IPS DF 6.9 (cell line): ENCODE measurements at regions not wholly inside any gene's neighbourhood (a gene's known extent, or its start where the extent isn't known, plus 50 kb on each side); places are given as distances from the start of the nearest gene placed in this dataset.
"Not testable (repeated sequence)": the region's sequence is repeated elsewhere in the genome, so short reads cannot be mapped to it uniquely, and the experiment has no call there.

Source experiments
- DNase-seq: peaks from one replicate; pipeline ENCODE4 v3.0.0-alpha.2; 2013; ENCODE audit warnings: low read depth, low spot score
- H3K27ac ChIP-seq: one replicate; pipeline ENCODE4 v1.5.1; 2013; ENCODE audit warnings: low read length, control low read depth
- H3K27me3 ChIP-seq: 2 replicates; pipeline ENCODE4 v1.6.1; 2013; ENCODE audit warnings: mild to moderate bottlenecking, low read length; ENCODE audit not compliant: control insufficient read depth, insufficient read depth
- H3K36me3 ChIP-seq: 2 replicates; pipeline ENCODE4 v1.6.1; 2013; ENCODE audit warnings: low read length; ENCODE audit not compliant: control insufficient read depth, insufficient read depth
- H3K4me1 ChIP-seq: 2 replicates; pipeline ENCODE4 v1.6.1; 2013; ENCODE audit warnings: low read length; ENCODE audit not compliant: control insufficient read depth, insufficient read depth
- H3K4me3 ChIP-seq: 2 replicates; pipeline ENCODE4 v1.5.1; 2013; ENCODE audit warnings: mild to moderate bottlenecking, low read length
- H3K9me3 ChIP-seq: 2 replicates; pipeline ENCODE4 v1.6.1; 2013; ENCODE audit warnings: low read length, inconsistent platforms; ENCODE audit not compliant: control insufficient read depth, insufficient read depth
- WGBS: extraction: QIAGEN DNeasy Blood & Tissue Kit; methylation state at CpG from one replicate; pipeline ENCODE4 v1.1.7; 2013; ENCODE audit warnings: mixed read lengths, missing lambda C conversion rate; ENCODE audit not compliant: insufficient read length, insufficient coverage; 5-methylcytosine and 5-hydroxymethylcytosine counted together

GRCh38 chr4:57764856-57765255, 654.7 kb upstream of the IGFBP7 start:
- H3K4me3 ChIP-seq: no peak overlapping the region
- H3K36me3 ChIP-seq: no peaks in the 10 kb centered on the region
- H3K27ac ChIP-seq: no peak overlapping the region
- no CpG with 5 or more reads among the region's 5 CpGs for WGBS
- H3K27me3 ChIP-seq: no peaks in the 10 kb centered on the region
- DNase-seq: no peak
- H3K4me1 ChIP-seq: no peaks in the 10 kb centered on the region
- no peaks in the 10 kb centered on the region for H3K9me3 ChIP-seq

GRCh38 chr4:57763070-57763469, 652.9 kb upstream of the IGFBP7 start:
- H3K9me3 ChIP-seq: no peaks in the 10 kb centered on the region
- H3K4me3 ChIP-seq: no peak overlapping the region
- DNase-seq: no peak
- H3K27me3 ChIP-seq: no peaks in the 10 kb centered on the region
- H3K4me1 ChIP-seq: no peaks in the 10 kb centered on the region
- H3K27ac ChIP-seq: no peak overlapping the region
- H3K36me3 ChIP-seq: no peaks in the 10 kb centered on the region
- no CpG with 5 or more reads among the region's 2 CpGs for WGBS

GRCh38 chr4:57740625-57741190, 630.5 kb upstream of the IGFBP7 start:
- H3K27me3 ChIP-seq: no peaks in the 10 kb centered on the region
- DNase-seq: no peak
- H3K9me3 ChIP-seq: no peaks in the 10 kb centered on the region
- H3K4me3 ChIP-seq: no peak overlapping the region
- H3K27ac ChIP-seq: no peak overlapping the region
- H3K4me1 ChIP-seq: no peaks in the 10 kb centered on the region
- WGBS: no CpG with 5 or more reads among the region's 1 CpG
- no peaks in the 10 kb centered on the region for H3K36me3 ChIP-seq

GRCh38 chr4:57736781-57737180, 626.6 kb upstream of the IGFBP7 start:
- no peak for DNase-seq
- H3K27me3 ChIP-seq: no peaks in the 10 kb centered on the region
- no peaks in the 10 kb centered on the region for H3K9me3 ChIP-seq
- WGBS: no CpG with 5 or more reads among the region's 3 CpGs
- no peaks in the 10 kb centered on the region for H3K4me1 ChIP-seq
- H3K36me3 ChIP-seq: no peaks in the 10 kb centered on the region
- no peak overlapping the region for H3K4me3 ChIP-seq
- H3K27ac ChIP-seq: no peak overlapping the region

GRCh38 chr4:57734104-57734670, 624.0 kb upstream of the IGFBP7 start:
- no CpG with 5 or more reads among the region's 4 CpGs for WGBS
- H3K36me3 ChIP-seq: no peaks in the 10 kb centered on the region

GRCh38 chr4:57729775-57730570, 619.8 kb upstream of the IGFBP7 start:
- H3K27me3 ChIP-seq, H3K36me3 ChIP-seq, H3K4me3 ChIP-seq, H3K27ac ChIP-seq, H3K9me3 ChIP-seq, H3K4me1 ChIP-seq, DNase-seq: not testable (repeated sequence)
- no CpG with 5 or more reads among the region's 33 CpGs for WGBS

More at GRCh38 chr4:57734104-57734670, 624.0 kb upstream of the IGFBP7 start:
- Histone ChIP-seq H3K4me3 (no peak overlapping the region), H3K27me3 (no peaks in the 10 kb centered on the region), H3K9me3 (no peaks in the 10 kb centered on the region), H3K4me1 (no peaks in the 10 kb centered on the region), H3K27ac (no peak overlapping the region)
- DNase-seq: no peak

- no CpG with 5 or more reads among the region's 2 CpGs for WGBS
- H3K4me1 ChIP-seq: no peaks in the 10 kb centered on the region
- no peak overlapping the region for H3K4me3 ChIP-seq
- no peak overlapping the region for H3K27ac ChIP-seq
- no peaks in the 10 kb centered on the region for H3K27me3 ChIP-seq
- no peak for DNase-seq
- no peaks in the 10 kb centered on the region; the same call in 1 of the 2 replicates for H3K9me3 ChIP-seq
- H3K36me3 ChIP-seq: no peaks in the 10 kb centered on the region
These were observed 616.0 kb upstream of the IGFBP7 start for GRCh38 chr4:57726154-57726553.

GRCh38 chr4:57719456-57719855, 609.3 kb upstream of the IGFBP7 start:
- no peak for DNase-seq
- WGBS: no CpG with 5 or more reads among the region's 2 CpGs
- H3K4me3 ChIP-seq: no peak overlapping the region
- H3K4me1 ChIP-seq: no peaks in the 10 kb centered on the region
- H3K27ac ChIP-seq: no peak overlapping the region
- H3K27me3 ChIP-seq: no peaks in the 10 kb centered on the region
- no peaks in the 10 kb centered on the region for H3K9me3 ChIP-seq
- H3K36me3 ChIP-seq: no peaks in the 10 kb centered on the region

- not testable (repeated sequence) for H3K4me3 ChIP-seq, H3K4me1 ChIP-seq, H3K27ac ChIP-seq, DNase-seq, H3K27me3 ChIP-seq, H3K36me3 ChIP-seq, H3K9me3 ChIP-seq
- WGBS: no CpG with 5 or more reads among the region's 10 CpGs
These were observed 604.1 kb upstream of the IGFBP7 start for GRCh38 chr4:57714313-57714712.

- Histone ChIP-seq H3K27me3 (no peaks in the 10 kb centered on the region), H3K4me1 (no peaks in the 10 kb centered on the region), H3K9me3 (no peaks in the 10 kb centered on the region), H3K4me3 (no peak overlapping the region), H3K36me3 (no peaks in the 10 kb centered on the region), H3K27ac (no peak overlapping the region)
- DNase-seq: no peak
- no CpG with 5 or more reads among the region's 2 CpGs for WGBS
These were observed 599.9 kb upstream of the IGFBP7 start for GRCh38 chr4:57710053-57710452.
